OCI-LY3 (cell line): ENCODE measurements at regions not wholly inside any gene's neighbourhood (a gene's known extent, or its start where the extent isn't known, plus 50 kb on each side); places are given as distances from the start of the nearest gene placed in this dataset.

ENCODE experiments used
- EZH2phosphoT487 ChIP-seq: fragments of 200-600 bp; shearing (Covaris generic); IDR thresholded peaks from 2 replicates; pipeline ENCODE4 v1.6.1; 2018; ENCODE audit warnings: antibody characterized with exemption, mixed run types, low read depth
- TF ChIP-seq, protein P1 (sequence below): fragments of 200-600, 300-600 bp; sonication (generic); IDR thresholded peaks from 2 replicates; pipeline ENCODE4 v1.5.1; 2014; ENCODE audit warnings: antibody characterized with exemption, low read length, low read depth

DNA sequence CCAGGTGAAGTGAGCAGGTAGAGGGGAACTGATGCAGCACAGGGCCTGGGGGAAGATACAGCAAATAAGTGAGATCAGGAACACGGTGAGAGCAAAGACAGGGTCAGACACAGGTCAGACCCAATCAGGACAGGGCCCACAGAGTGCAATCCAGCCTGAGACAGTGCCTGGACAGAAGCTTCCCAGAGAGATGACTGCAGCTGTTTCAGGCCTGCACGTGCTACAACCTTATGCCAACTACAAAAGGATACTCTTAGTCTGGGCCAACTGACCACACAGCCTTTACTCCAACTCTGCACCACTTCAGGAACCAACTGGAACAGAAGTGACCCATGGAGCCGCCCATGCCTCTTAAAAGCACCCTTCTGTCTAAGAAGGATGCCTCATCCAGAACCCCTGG lies 228.0 kb downstream of the TOMM20 start:
- no peak for TF ChIP-seq EZH2phosphoT487
- TF ChIP-seq, protein P1, sequence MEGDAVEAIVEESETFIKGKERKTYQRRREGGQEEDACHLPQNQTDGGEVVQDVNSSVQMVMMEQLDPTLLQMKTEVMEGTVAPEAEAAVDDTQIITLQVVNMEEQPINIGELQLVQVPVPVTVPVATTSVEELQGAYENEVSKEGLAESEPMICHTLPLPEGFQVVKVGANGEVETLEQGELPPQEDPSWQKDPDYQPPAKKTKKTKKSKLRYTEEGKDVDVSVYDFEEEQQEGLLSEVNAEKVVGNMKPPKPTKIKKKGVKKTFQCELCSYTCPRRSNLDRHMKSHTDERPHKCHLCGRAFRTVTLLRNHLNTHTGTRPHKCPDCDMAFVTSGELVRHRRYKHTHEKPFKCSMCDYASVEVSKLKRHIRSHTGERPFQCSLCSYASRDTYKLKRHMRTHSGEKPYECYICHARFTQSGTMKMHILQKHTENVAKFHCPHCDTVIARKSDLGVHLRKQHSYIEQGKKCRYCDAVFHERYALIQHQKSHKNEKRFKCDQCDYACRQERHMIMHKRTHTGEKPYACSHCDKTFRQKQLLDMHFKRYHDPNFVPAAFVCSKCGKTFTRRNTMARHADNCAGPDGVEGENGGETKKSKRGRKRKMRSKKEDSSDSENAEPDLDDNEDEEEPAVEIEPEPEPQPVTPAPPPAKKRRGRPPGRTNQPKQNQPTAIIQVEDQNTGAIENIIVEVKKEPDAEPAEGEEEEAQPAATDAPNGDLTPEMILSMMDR, result no peak
